ENCODE measurements at regions not wholly inside any gene's neighbourhood (a gene's known extent, or its start where the extent isn't known, plus 50 kb on each side); places are given as distances from the start of the nearest gene placed in this dataset.
A peak's percentile ranks its signal among the peaks of the same experiment; 100 is the strongest.

GRCh38 chr7:86469680-86470295 is 173.9 kb upstream of the GRM3 start:
- peak; percentile 88 for TF ChIP-seq CTCF (IDR thresholded peaks at IDR 0.05; ENCODE audit: borderline replicate concordance, extremely low read depth, low read length, poor library complexity, severe bottlenecking)
- TF ChIP-seq EZH2 (IDR thresholded peaks at IDR 0.05; ENCODE audit: borderline replicate concordance, low read depth, low read length, severe bottlenecking): no peak
